Breast epithelium (tissue), 4 donors: ENCODE measurements at regions not wholly inside any gene's neighbourhood (a gene's known extent, or its start where the extent isn't known, plus 50 kb on each side); places are given as distances from the start of the nearest gene placed in this dataset.

ENCODE experiments used
- DNase-seq, 2 donors: peaks; one replicate each; pipeline ENCODE4 v3.0.0-alpha.2; 2019; ENCODE audit warnings: low spot score in 2 of 2
- H3K27ac ChIP-seq, 2 donors: fragments of 200-600 bp; sonication (generic) in 1 of 2; one replicate each; pipeline ENCODE4 v1.5.1; 2016 to 2019; ENCODE audit warnings: mild to moderate bottlenecking in 1 of 2
- H3K27me3 ChIP-seq, 2 donors: fragments of 200-600 bp; sonication (generic) in 1 of 2; one replicate each; pipeline versions ENCODE4 v1.5.1 to v1.6.0; 2017 to 2019; ENCODE audit warnings: control low read depth in 1 of 2, mild to moderate bottlenecking in 1 of 2
- H3K36me3 ChIP-seq: fragments of 200-600 bp; one replicate; pipeline ENCODE4 v1.5.1; 2019
- H3K4me1 ChIP-seq, 2 donors: fragments of 200-600 bp; sonication (generic); one replicate each; pipeline ENCODE4 v1.5.1; 2016 to 2019; ENCODE audit warnings: control low read depth in 1 of 2
- H3K4me3 ChIP-seq, 3 donors: fragments of 200-600 bp; sonication (generic); 1 replicate in 2 of 3; 2 replicates in 1 of 3; pipeline ENCODE4 v1.5.1; 2016 to 2019; ENCODE audit warnings: mild to moderate bottlenecking in 3 of 3, moderate library complexity in 2 of 3
- H3K9me3 ChIP-seq, 2 donors: fragments of 200-600 bp; sonication (generic) in 1 of 2; one replicate each; pipeline ENCODE4 v1.5.1; 2016 to 2019; ENCODE audit warnings: control low read depth in 1 of 2
- POLR2A ChIP-seq: fragments of 450-650 bp; IDR thresholded peaks from one replicate; pipeline ENCODE4 v1.6.1; 2016; ENCODE audit warnings: antibody characterized with exemption, mild to moderate bottlenecking, moderate library complexity
- POLR2AphosphoS5 ChIP-seq, 3 donors: sonication (generic); formaldehyde crosslinking; IDR thresholded peaks; one replicate each; pipeline ENCODE4 v1.6.1; 2017; ENCODE audit warnings: antibody characterized with exemption in 3 of 3
- intact Hi-C: fragments of 100-400 bp; cut with DNase I; formaldehyde crosslinking; loops from one replicate; pipeline ENCODE4 v1.15.1; 2023; ENCODE audit warnings: low total_unique reads
- TF ChIP-seq, protein P1 (sequence below), 3 donors: fragments of 450-650 bp; IDR thresholded peaks; one replicate each; pipeline ENCODE4 v1.5.1; 2016 to 2017; ENCODE audit warnings: antibody characterized with exemption in 3 of 3, mild to moderate bottlenecking in 3 of 3, moderate library complexity in 3 of 3

DNA sequence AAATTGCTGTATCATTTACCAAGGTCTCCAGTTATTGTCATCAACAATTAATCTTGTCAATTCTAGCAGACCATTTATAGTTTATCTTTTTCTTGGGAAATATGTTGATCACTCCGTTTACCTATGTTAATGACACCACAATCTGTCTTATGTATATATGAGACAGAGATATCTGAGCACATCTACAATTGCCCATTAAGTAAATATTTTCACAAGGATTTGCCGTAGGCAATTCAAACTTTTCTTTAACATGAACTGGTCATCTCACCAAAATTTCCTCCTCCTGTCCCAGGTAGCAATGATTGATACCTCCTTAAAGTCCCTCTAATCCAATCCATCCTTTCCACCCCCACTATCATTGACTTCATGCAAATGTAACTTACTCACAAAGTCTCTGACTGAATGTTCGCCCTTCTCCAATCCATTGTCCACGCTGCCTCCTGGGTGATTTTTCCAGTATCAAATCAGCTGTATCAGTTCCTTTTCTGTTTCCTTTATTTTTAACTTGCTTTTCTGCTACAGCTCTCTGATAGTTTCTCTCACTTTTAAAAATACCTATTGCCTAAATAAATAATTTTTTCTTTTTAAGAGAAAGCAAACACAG lies 138.3 kb downstream of the GNAT3 start:
- no peak overlapping the region for H3K4me3 ChIP-seq
- intact Hi-C loops = no loop called here
- H3K4me1 ChIP-seq = no peaks in the 10 kb centered on the region
- no peaks in the 10 kb centered on the region for H3K36me3 ChIP-seq
- no peak for DNase-seq
- H3K27me3 ChIP-seq = no peaks in the 10 kb centered on the region
- peaks cover 0 to 6% of the 10 kb centered on the region in 2 donors for H3K9me3 ChIP-seq
- no peak overlapping the region for H3K27ac ChIP-seq
- TF ChIP-seq, protein P1, sequence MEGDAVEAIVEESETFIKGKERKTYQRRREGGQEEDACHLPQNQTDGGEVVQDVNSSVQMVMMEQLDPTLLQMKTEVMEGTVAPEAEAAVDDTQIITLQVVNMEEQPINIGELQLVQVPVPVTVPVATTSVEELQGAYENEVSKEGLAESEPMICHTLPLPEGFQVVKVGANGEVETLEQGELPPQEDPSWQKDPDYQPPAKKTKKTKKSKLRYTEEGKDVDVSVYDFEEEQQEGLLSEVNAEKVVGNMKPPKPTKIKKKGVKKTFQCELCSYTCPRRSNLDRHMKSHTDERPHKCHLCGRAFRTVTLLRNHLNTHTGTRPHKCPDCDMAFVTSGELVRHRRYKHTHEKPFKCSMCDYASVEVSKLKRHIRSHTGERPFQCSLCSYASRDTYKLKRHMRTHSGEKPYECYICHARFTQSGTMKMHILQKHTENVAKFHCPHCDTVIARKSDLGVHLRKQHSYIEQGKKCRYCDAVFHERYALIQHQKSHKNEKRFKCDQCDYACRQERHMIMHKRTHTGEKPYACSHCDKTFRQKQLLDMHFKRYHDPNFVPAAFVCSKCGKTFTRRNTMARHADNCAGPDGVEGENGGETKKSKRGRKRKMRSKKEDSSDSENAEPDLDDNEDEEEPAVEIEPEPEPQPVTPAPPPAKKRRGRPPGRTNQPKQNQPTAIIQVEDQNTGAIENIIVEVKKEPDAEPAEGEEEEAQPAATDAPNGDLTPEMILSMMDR (IDR thresholded peaks at IDR 0.05) = no peak
- TF ChIP-seq POLR2A (no peak), POLR2AphosphoS5 (IDR thresholded peaks at IDR 0.05) (no peak)

- no peak for TF ChIP-seq POLR2A
- no peak for TF ChIP-seq POLR2AphosphoS5 (IDR thresholded peaks at IDR 0.05)
- TF ChIP-seq, protein P1 (IDR thresholded peaks at IDR 0.05) = no peak
- intact Hi-C loops = no loop called here
- DNase-seq = no peak
- no peaks in the 10 kb centered on the region for H3K4me1 ChIP-seq
- H3K27ac ChIP-seq = no peak overlapping the region
- H3K27me3 ChIP-seq = no peaks in the 10 kb centered on the region
- peaks cover 0 to 6% of the 10 kb centered on the region in 2 donors for H3K9me3 ChIP-seq
- H3K4me3 ChIP-seq = no peak overlapping the region
- H3K36me3 ChIP-seq = no peaks in the 10 kb centered on the region
These were observed 139.4 kb downstream of the GNAT3 start for GRCh38 chr7:80372415-80372814.

DNA sequence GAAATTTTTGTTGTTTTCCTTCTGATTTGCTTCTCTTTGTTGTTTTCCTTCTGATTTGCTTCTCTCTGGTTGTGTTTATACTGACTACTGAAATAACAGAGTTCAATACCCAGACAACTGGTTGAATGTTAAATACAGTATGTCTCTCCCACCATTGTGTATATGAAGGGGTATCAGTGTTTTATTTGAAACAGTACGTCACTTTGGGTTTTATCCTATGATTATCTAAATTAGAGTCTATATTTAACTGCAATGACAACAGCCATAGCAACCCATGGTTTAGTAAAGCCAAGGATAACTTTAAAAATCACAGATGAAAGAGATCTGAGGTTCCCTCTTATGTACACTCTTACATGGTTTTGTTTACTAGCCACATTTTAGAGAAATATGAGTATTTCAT lies 141.3 kb downstream of the GNAT3 start:
- no peak overlapping the region for H3K4me3 ChIP-seq
- H3K27ac ChIP-seq = no peak overlapping the region
- H3K4me1 ChIP-seq = no peaks in the 10 kb centered on the region
- DNase-seq = no peak
- intact Hi-C loops = no loop called here
- no peaks in the 10 kb centered on the region for H3K27me3 ChIP-seq
- TF ChIP-seq POLR2AphosphoS5 (IDR thresholded peaks at IDR 0.05) = no peak
- TF ChIP-seq POLR2A = no peak
- H3K9me3 ChIP-seq = peaks cover 0 to 7% of the 10 kb centered on the region in 2 donors
- H3K36me3 ChIP-seq = no peaks in the 10 kb centered on the region

GRCh38 chr7:80369321-80369720 lies 142.5 kb downstream of the GNAT3 start:
- intact Hi-C loops = no loop called here
- Histone ChIP-seq H3K4me3 (no peak overlapping the region), H3K36me3 (no peaks in the 10 kb centered on the region), H3K4me1 (no peaks in the 10 kb centered on the region), H3K27me3 (no peaks in the 10 kb centered on the region), H3K27ac (no peak overlapping the region), H3K9me3 (peaks cover 0 to 15% of the 10 kb centered on the region in 2 donors)
- DNase-seq = no peak
- TF ChIP-seq POLR2A (no peak), POLR2AphosphoS5 (IDR thresholded peaks at IDR 0.05) (no peak)
- TF ChIP-seq, protein P1 (IDR thresholded peaks at IDR 0.05) = no peak

DNA sequence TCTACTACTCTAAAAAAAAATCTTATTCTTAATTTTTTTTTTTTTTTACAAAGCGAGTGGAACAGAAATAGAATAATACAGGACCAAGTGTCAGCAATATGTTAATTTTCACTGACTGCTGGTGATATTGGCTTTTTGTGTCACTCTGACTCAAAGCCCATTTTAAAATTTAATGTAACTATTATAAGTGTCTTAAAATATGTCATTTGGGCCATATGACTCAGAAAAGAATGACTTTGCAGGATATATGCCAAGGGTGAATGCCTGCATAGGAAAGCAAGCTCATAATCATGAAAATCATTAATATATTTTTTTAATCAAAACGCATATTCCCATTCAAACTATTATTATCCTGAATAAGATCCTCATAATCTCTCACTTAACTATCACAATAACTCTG lies 149.2 kb downstream of the GNAT3 start:
- TF ChIP-seq POLR2A = no peak
- TF ChIP-seq, protein P1 (IDR thresholded peaks at IDR 0.05) = no peak
- TF ChIP-seq POLR2AphosphoS5 (IDR thresholded peaks at IDR 0.05) = no peak
- no peak overlapping the region for H3K4me3 ChIP-seq
- intact Hi-C loops = no loop called here

More for the DNA sequence above, 149.2 kb downstream of the GNAT3 start:
- Histone ChIP-seq H3K27ac (no peak overlapping the region), H3K4me1 (no peaks in the 10 kb centered on the region), H3K36me3 (no peaks in the 10 kb centered on the region), H3K27me3 (no peaks in the 10 kb centered on the region), H3K9me3 (peaks cover 0 to 15% of the 10 kb centered on the region in 2 donors)
- no peak for DNase-seq
